Activated CD4-positive, alpha-beta T cell treated with anti-CD3 and anti-CD28 coated beads, Interleukin-2, amount 10 ng/mL, durations not matched to agents 7 days and 5 days (primary cell): ENCODE measurements at regions not wholly inside any gene's neighbourhood (a gene's known extent, or its start where the extent isn't known, plus 50 kb on each side); places are given as distances from the start of the nearest gene placed in this dataset.

ENCODE experiments used
- CTCF ChIA-PET: fragments of 350-600 bp; sonication (Branson Sonifier 250); formaldehyde crosslinking; loops from one replicate; lab custom pipeline; 2021; ENCODE audit warnings: antibody characterized with exemption; lab: Charles Lee
- POLR2A ChIA-PET: fragments of 350-600 bp; sonication (Branson Sonifier 250); formaldehyde crosslinking; loops from one replicate; lab custom pipeline; 2021; ENCODE audit warnings: antibody characterized with exemption; lab: Charles Lee
- DNase-seq: peaks from one replicate; pipeline ENCODE4 v3.0.0-alpha.2; 2020
- H3K27ac Mint-ChIP-seq: one replicate; pipeline ENCODE4 v1.8.0; 2021; ENCODE audit warnings: mild to moderate bottlenecking, moderate library complexity, mixed read lengths
- H3K27me3 Mint-ChIP-seq: one replicate; pipeline ENCODE4 v1.8.0; 2021; ENCODE audit warnings: mixed read lengths
- H3K36me3 Mint-ChIP-seq: one replicate; pipeline ENCODE4 v1.8.0; 2021; ENCODE audit warnings: low read depth, mixed read lengths
- H3K4me1 Mint-ChIP-seq: one replicate; pipeline ENCODE4 v1.8.0; 2021; ENCODE audit warnings: mixed read lengths
- H3K4me3 Mint-ChIP-seq: one replicate; pipeline ENCODE4 v1.8.0; 2021; ENCODE audit warnings: mild to moderate bottlenecking, moderate library complexity, mixed read lengths
- H3K9me3 Mint-ChIP-seq: one replicate; pipeline ENCODE4 v1.8.0; 2021; ENCODE audit warnings: mixed read lengths

DNA sequence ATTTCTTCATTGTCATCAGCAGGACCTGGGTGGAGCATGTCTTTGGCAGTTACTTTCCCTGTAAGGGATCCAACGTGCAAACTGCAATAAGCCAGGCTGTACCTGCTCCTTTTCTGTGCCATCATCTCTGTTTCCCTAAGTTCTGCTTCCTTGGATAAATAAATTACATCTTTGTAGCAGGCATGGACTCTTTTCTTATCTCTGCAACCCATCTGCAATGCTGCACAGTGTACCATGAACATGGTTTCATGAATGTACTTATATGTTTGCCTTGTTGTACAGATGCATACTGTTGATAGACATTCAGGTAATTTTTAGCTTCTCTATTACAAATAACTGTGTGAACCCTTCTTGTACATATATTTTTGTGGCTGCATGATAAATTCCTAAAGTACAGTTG lies 616.7 kb upstream of the PIK3C3 start:
- Mint-ChIP-seq H3K9me3 (no peaks in the 10 kb centered on the region), H3K36me3 (no peaks in the 10 kb centered on the region), H3K27me3 (no peaks in the 10 kb centered on the region), H3K4me3 (no peak overlapping the region), H3K4me1 (no peaks in the 10 kb centered on the region), H3K27ac (no peak overlapping the region)
- POLR2A ChIA-PET, result no interaction called here
- CTCF ChIA-PET, result no interaction called here
- DNase-seq, result no peak

- H3K4me3 Mint-ChIP-seq, result no peak overlapping the region
- CTCF ChIA-PET, result no interaction called here
- POLR2A ChIA-PET, result no interaction called here
- H3K4me1 Mint-ChIP-seq, result no peaks in the 10 kb centered on the region
- no peaks in the 10 kb centered on the region for H3K27me3 Mint-ChIP-seq
- peaks cover 4% of the 10 kb centered on the region for H3K9me3 Mint-ChIP-seq
- DNase-seq, result no peak
- H3K27ac Mint-ChIP-seq, result no peak overlapping the region
- H3K36me3 Mint-ChIP-seq, result no peaks in the 10 kb centered on the region
Observed at GRCh38 chr18:41331661-41332060, 623.4 kb upstream of the PIK3C3 start.

GRCh38 chr18:41326311-41326710 lies 628.7 kb upstream of the PIK3C3 start:
- H3K4me3 Mint-ChIP-seq, result no peak overlapping the region
- no peaks in the 10 kb centered on the region for H3K36me3 Mint-ChIP-seq
- no peaks in the 10 kb centered on the region for H3K27me3 Mint-ChIP-seq
- CTCF ChIA-PET, result no interaction called here
- H3K27ac Mint-ChIP-seq, result no peak overlapping the region
- peaks cover 10% of the 10 kb centered on the region for H3K9me3 Mint-ChIP-seq
- DNase-seq, result no peak
- H3K4me1 Mint-ChIP-seq, result no peaks in the 10 kb centered on the region
- POLR2A ChIA-PET, result no interaction called here

DNA sequence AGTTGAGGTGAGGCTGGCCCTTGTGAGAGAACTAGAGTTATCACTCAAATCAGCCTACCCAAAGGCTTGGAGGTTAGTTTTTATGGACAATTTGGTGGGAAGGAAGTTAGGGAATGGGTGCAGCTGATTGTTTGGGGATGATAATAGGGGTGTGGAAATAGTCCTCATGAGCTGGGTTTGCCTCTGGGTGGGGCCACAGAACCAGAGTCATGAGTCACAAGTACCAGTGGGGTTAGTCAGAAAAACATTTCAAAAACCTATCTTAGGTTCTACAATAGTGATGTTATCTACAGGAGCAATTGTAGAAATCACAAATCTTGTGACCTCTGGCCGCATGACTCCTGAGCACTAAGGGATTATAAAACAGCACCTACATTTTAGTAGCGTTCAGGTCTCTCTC lies 630.1 kb upstream of the PIK3C3 start:
- Mint-ChIP-seq H3K27me3 (no peaks in the 10 kb centered on the region), H3K4me3 (no peak overlapping the region), H3K4me1 (no peaks in the 10 kb centered on the region), H3K9me3 (peaks cover 10% of the 10 kb centered on the region), H3K36me3 (no peaks in the 10 kb centered on the region), H3K27ac (no peak overlapping the region)
- POLR2A ChIA-PET, result no interaction called here
- no peak for DNase-seq
- CTCF ChIA-PET, result no interaction called here

DNA sequence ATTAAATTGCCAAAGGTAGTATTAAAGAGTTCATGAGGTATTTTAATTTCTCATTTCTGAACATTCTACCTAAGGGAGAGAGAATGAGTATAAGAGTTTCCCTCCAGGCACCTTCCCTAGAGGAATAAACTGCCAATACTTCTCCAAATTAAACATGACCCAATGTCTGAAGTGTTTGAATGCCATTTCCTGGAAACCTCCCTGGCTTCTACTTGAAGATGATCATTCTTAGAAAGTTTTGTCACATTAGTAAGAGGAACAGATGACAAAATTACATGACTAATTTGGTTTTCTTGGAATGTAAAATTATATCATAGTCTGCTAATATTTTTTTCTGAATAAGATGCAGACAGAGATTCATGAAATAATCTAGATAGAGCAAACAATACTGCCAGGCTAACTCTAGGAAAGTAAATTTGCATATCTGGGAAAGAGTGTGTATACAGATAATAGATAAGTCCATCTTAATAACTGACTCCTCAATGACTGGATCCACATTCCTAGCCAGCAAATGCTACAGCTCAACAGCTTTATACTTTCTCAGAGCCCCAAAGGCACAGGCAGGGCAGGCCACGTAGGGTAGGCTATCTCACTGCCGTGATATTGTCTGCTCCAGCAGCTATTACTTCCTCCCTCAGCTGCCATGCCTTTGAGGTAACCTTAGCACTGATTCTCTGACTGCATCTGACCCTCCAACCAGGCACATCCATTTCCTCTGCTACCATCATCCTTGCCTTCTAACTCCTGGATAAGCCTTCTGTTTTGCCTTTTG lies 630.8 kb upstream of the PIK3C3 start:
- H3K4me1 Mint-ChIP-seq, result no peaks in the 10 kb centered on the region
- no peak overlapping the region for H3K4me3 Mint-ChIP-seq
- POLR2A ChIA-PET, result no interaction called here
- H3K27ac Mint-ChIP-seq, result no peak overlapping the region
- H3K9me3 Mint-ChIP-seq, result peaks cover 10% of the 10 kb centered on the region
- DNase-seq, result no peak
- CTCF ChIA-PET, result no interaction called here
- H3K27me3 Mint-ChIP-seq, result no peaks in the 10 kb centered on the region
- no peaks in the 10 kb centered on the region for H3K36me3 Mint-ChIP-seq

DNA sequence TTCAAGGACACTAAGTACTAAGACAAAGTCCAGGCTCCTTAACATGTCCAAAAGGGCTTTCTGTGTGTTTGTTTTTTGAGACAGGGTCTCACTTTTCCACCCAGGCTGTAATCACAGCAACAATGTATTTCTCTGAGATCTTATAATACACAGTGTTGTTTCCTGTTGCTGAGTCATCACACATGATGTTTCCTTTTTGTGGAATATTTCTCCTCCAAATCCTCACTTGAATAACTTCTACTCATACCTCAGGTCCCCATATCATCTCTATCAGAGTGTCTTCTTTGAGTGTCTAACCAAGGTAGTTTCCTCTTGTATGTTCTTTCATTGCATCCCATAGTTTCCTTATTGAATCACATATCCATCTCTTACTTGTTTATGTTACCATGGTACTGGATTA lies 632.0 kb upstream of the PIK3C3 start:
- H3K4me3 Mint-ChIP-seq, result no peak overlapping the region
- DNase-seq, result no peak
- no peaks in the 10 kb centered on the region for H3K27me3 Mint-ChIP-seq
- no peaks in the 10 kb centered on the region for H3K36me3 Mint-ChIP-seq
- CTCF ChIA-PET, result no interaction called here
- H3K4me1 Mint-ChIP-seq, result no peaks in the 10 kb centered on the region
- H3K27ac Mint-ChIP-seq, result no peak overlapping the region
- peaks cover 10% of the 10 kb centered on the region for H3K9me3 Mint-ChIP-seq
- POLR2A ChIA-PET, result no interaction called here

DNA sequence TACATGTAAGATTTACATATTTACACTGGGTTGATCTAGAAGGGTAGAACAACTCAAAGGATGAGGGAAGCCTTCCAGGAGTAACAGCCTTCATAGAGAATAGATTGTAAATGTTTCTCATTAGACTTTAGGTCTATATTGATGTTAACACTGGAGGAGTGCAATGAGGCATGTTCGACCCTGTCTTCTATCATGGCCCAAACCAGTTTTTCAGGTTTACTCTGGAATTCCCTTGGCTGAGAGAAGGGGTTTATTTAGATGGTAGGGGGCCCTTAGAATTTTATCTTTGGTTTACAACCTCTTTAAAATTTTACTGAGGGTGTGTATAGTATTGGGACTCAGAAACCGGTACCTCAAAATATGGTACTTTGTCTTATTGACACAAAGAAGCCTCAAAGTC lies 634.9 kb upstream of the PIK3C3 start:
- Mint-ChIP-seq H3K4me3 (no peak overlapping the region), H3K4me1 (no peaks in the 10 kb centered on the region), H3K9me3 (peaks cover 8% of the 10 kb centered on the region), H3K36me3 (no peaks in the 10 kb centered on the region), H3K27me3 (no peaks in the 10 kb centered on the region), H3K27ac (no peak overlapping the region)
- DNase-seq, result no peak
- ChIA-PET CTCF (no interaction called here), POLR2A (no interaction called here)

GRCh38 chr18:41315134-41315533 lies 639.9 kb upstream of the PIK3C3 start:
- DNase-seq, result no peak
- Mint-ChIP-seq H3K36me3 (no peaks in the 10 kb centered on the region), H3K4me1 (no peaks in the 10 kb centered on the region), H3K4me3 (no peak overlapping the region), H3K27me3 (no peaks in the 10 kb centered on the region), H3K9me3 (peaks cover 4% of the 10 kb centered on the region), H3K27ac (no peak overlapping the region)
- ChIA-PET POLR2A (no interaction called here), CTCF (no interaction called here)

DNA sequence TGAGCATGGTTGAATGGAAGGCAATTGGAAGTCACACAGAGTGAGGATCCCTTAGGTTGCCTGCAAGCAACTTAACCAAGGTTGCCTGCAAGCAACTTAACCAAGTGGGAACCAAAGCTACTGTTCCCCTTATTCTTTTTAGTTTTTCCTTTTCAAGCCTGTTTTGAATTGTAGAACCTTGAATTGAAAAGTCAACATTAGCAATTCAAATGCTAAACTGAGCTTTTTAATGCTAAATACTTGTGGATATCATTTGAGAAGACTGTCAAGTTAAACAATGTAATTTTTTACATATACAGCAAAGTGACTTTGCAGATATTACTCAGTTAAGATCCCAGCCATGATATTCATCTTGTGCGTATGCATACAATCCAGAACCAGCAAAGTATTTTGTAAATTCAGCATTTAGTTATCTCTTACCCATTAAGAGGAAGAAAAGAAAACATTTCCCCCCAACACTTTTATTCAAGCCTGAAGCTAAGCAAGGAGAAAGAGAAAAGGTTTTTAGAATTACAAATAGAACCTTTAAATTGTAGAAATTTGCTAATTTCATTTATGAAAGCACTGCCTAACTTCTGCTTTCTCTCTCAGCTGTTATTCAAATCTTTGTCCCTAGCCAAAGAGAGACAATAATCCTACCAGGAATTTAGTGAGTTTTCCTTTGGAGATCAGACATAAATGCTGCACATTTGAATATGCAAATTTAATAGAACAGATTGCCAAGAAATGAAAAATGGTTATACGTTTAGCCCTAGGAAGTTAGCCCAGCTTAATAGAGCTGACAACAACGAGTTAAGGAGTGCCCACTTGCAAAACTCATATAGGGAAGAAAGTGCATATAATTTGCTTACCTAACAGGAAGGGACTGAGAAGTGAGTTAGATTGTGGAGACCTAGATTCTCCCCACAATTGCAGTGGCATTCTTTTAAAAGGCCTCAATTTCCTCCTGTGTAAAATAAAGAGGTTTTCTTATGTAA lies 643.2 kb upstream of the PIK3C3 start:
- H3K27ac Mint-ChIP-seq, result no peak overlapping the region
- H3K9me3 Mint-ChIP-seq, result peaks cover 5% of the 10 kb centered on the region
- POLR2A ChIA-PET, result no interaction called here
- no peak overlapping the region for H3K4me3 Mint-ChIP-seq
- H3K36me3 Mint-ChIP-seq, result no peaks in the 10 kb centered on the region
- CTCF ChIA-PET, result no interaction called here
- H3K27me3 Mint-ChIP-seq, result no peaks in the 10 kb centered on the region
- H3K4me1 Mint-ChIP-seq, result no peaks in the 10 kb centered on the region
- no peak for DNase-seq

- POLR2A ChIA-PET, result no interaction called here
- CTCF ChIA-PET, result no interaction called here
- Mint-ChIP-seq H3K4me1 (no peaks in the 10 kb centered on the region), H3K36me3 (no peaks in the 10 kb centered on the region), H3K4me3 (no peak overlapping the region), H3K27ac (no peak overlapping the region), H3K9me3 (no peaks in the 10 kb centered on the region), H3K27me3 (no peaks in the 10 kb centered on the region)
- DNase-seq, result no peak
Observed at GRCh38 chr18:41297740-41298139, 657.3 kb upstream of the PIK3C3 start.

DNA sequence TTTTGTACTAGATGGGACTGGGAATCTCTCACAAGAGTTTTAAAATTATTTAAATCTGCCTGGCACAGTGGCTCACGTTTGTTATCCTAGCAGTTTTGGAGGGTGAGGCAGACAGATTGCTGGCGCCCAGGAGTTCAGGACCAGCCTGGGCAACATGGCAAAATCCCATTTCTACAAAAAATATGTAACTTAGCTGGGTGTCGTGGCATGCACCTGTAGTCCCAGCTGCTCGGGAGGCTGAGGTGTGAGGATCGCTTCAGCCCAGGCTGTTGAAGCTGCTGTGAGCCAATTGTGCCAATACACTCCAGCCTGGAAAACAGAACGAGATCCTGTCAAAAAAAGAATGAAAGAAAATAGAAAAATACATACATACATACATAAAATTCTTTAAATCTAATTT lies 685.7 kb upstream of the PIK3C3 start:
- no peak overlapping the region for H3K4me3 Mint-ChIP-seq
- H3K9me3 Mint-ChIP-seq, result peaks cover 3% of the 10 kb centered on the region
- no peaks in the 10 kb centered on the region for H3K4me1 Mint-ChIP-seq
- DNase-seq, result no peak
- ChIA-PET CTCF (no interaction called here), POLR2A (no interaction called here)
- H3K27ac Mint-ChIP-seq, result no peak overlapping the region
- no peaks in the 10 kb centered on the region for H3K36me3 Mint-ChIP-seq
- no peaks in the 10 kb centered on the region for H3K27me3 Mint-ChIP-seq

GRCh38 chr18:41268271-41268670 lies 686.8 kb upstream of the PIK3C3 start:
- peaks cover 3% of the 10 kb centered on the region for H3K9me3 Mint-ChIP-seq
- no peaks in the 10 kb centered on the region for H3K4me1 Mint-ChIP-seq
- ChIA-PET POLR2A (no interaction called here), CTCF (no interaction called here)
- H3K27me3 Mint-ChIP-seq, result no peaks in the 10 kb centered on the region
- H3K4me3 Mint-ChIP-seq, result no peak overlapping the region
- H3K27ac Mint-ChIP-seq, result no peak overlapping the region
- DNase-seq, result no peak
- no peaks in the 10 kb centered on the region for H3K36me3 Mint-ChIP-seq

- no peak for DNase-seq
- peaks cover 3% of the 10 kb centered on the region for H3K9me3 Mint-ChIP-seq
- ChIA-PET CTCF (no interaction called here), POLR2A (no interaction called here)
- no peaks in the 10 kb centered on the region for H3K27me3 Mint-ChIP-seq
- H3K27ac Mint-ChIP-seq, result no peak overlapping the region
- H3K4me3 Mint-ChIP-seq, result no peak overlapping the region
- H3K36me3 Mint-ChIP-seq, result no peaks in the 10 kb centered on the region
- H3K4me1 Mint-ChIP-seq, result no peaks in the 10 kb centered on the region
Observed at GRCh38 chr18:41266616-41267015, 688.4 kb upstream of the PIK3C3 start.
